SH-SY5Y (cell line): ENCODE measurements at regions not wholly inside any gene's neighbourhood (a gene's known extent, or its start where the extent isn't known, plus 50 kb on each side); places are given as distances from the start of the nearest gene placed in this dataset.

ENCODE experiments used
- GATA2 ChIP-seq: IDR thresholded peaks from 2 replicates; pipeline ENCODE4 v1.6.1; 2011; ENCODE audit warnings: mild to moderate bottlenecking, low read depth, low read length
- GATA3 ChIP-seq: IDR thresholded peaks from 2 replicates; pipeline ENCODE4 v1.6.1; 2011; ENCODE audit warnings: low read depth, mild to moderate bottlenecking, low read length, moderate library complexity

DNA sequence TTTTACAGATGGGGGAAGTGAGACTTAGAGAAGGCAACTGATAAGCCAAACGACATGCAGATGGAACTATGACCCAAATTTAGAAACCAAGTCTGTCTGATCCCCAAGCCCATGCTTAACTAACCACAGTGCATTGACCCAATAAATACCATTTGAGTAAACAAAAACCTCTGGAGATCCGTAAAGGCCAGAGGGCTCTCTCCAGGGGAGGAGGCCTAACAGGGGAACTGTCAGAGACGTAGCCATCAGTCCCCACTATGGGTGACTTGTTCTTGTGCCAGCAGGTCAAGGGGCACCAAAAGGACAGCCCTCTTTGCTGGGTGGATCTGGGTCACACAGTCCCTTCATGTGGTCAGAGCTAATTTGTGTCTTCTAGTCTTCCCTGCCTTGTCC, 420.2 kb downstream of the BCOR start:
- TF ChIP-seq GATA3 = no peak
- TF ChIP-seq GATA2 = no peak

GRCh38 chrX:39677978-39678791, 419.6 kb downstream of the BCOR start:
- TF ChIP-seq GATA2 = no peak

DNA sequence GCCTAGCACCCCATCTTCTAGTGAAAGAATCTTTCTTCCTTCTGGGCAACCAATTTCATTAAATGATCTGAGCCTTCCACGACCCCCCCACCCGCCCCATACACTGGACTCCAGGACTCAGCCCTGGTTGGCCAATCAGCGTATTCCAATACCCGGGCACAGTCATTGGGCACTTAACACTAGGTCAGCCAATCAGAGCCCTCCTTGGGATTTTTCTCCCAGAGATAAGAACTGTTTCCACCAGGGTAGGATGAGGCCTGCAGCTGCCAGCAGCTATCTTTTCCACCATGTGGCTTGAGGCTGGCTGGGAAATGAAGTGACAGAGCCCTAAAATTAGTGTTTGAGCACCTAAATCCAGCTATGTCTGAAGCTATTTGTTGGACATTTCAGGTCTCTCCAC, 418.8 kb downstream of the BCOR start:
- TF ChIP-seq GATA2 = no peak
- TF ChIP-seq GATA3 = no peak

- TF ChIP-seq GATA3 (no peak), GATA2 (no peak)
Observed at GRCh38 chrX:39679497-39680157, 418.1 kb downstream of the BCOR start.

GRCh38 chrX:39681885-39682284, 415.9 kb downstream of the BCOR start:
- TF ChIP-seq GATA3 (no peak), GATA2 (no peak)

DNA sequence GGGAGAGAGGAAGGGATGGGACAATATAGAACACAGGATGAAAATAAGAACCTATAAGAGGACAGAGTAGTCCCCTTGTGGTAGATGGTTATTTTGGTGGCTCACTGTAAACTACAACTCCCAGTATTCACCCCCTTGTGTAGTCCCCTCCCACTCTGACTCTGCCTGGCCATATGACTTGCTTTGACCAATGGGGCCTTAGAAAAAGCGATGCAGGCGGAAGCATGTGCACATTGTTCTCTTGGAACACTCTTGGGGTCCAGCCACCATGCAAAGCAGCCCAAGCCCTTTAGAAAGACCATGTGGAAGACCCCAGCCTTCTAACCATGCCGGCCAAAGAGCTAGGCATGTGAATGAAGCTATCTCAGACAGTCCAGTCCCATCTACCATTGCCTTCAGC, 415.0 kb downstream of the BCOR start:
- no peak for TF ChIP-seq GATA2
- TF ChIP-seq GATA3 = no peak

DNA sequence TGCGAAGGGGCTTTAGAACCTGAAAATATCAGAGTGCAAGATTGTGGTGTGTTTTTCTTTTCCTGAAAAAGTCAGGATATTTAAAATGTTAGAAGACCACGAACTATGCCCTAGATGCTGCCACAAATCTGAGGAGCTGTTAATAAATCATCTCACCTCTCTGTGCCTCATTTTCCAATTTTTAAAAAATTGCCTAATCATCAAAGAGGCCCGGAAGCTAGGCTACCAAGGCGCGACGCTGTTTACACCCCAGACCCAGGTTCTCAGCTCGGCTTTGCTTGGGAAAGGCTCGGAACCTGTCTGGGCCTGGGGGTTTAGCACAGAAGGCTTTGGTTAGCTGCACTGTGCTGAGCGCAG, 409.6 kb downstream of the BCOR start:
- TF ChIP-seq GATA3 (no peak), GATA2 (no peak)

GRCh38 chrX:39688576-39689375, 409.0 kb downstream of the BCOR start:
- no peak for TF ChIP-seq GATA3
- TF ChIP-seq GATA2 = peak; percentile 80

DNA sequence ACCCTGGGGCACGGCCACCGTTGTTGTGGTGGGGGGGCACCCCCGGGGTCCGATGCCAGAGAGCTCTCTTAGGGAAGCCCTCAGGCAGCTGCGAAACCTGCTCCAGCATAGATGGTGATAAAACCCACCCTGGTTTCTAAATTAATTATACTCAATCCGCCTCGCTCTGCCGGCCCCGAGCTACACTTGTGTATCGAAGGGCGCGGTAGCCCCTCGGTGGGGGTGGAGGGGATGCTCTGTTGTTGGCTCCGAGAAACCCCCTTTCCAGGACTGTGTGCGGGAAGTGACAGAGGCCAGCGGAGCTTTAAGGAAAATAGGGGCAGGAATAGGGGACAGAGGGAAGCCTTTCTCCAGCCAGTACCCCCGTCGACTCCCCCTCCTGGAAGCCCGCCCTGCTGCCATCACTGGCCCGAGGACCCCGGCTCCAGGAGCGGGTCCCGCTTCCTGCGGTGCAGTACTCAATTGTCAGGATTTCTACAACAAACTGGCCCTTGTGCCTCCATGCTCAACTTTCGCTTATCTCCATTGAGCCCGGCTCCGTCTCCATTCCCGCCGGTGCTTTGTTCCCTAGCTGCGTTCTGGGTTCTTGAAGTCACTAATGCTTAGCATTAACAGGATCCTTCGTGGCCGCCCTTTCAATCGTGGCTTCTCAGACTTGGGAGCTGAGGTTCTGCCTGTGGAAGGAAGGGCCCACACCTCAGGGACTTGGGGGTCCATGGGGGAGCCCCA, 408.2 kb downstream of the BCOR start:
- no peak for TF ChIP-seq GATA2
- no peak for TF ChIP-seq GATA3

- TF ChIP-seq GATA3 (no peak), GATA2 (no peak)
Observed at GRCh38 chrX:39690541-39691415, 407.0 kb downstream of the BCOR start.

- TF ChIP-seq GATA2 = no peak
- TF ChIP-seq GATA3 = no peak
Observed at GRCh38 chrX:39691724-39692123, 406.0 kb downstream of the BCOR start.

DNA sequence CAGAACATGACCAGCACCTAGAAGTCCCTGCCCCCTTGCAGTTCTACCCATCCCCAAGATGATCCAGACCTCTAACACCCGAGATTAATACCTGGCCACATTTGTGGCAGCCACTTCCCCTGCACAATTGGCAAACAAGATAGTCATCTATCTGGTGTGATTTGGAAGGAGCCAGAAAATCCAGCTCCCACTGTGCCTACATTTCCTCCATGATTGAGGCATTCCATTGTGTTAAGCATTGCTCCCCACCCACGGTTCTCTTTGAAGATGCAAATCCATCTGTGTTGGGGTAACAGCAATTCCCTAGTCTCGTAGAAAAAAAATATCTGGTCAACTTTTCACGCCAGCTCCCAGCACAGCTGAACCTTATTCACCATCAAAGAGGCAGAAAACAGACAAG, 405.0 kb downstream of the BCOR start:
- no peak for TF ChIP-seq GATA3

DNA sequence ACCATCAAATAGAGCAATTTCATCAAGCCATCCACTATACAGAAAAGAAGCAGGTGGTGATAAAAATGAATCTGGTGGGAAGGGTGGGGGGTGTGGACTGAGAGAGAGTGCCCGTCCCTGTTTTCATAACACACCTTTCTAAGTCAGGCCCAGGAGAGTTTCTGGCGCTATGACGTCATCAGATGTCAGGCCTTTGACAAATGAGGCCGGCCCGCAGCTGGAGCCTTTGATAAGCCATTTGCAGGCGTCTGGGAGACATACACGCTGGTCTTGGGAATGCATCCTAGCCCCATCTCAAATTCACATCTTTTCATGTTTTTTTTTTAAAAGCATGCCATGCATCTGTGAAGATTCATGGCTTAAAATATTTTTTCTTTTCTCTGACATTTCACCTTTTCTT, 404.5 kb downstream of the BCOR start:
- TF ChIP-seq GATA2 = no peak
- no peak for TF ChIP-seq GATA3

DNA sequence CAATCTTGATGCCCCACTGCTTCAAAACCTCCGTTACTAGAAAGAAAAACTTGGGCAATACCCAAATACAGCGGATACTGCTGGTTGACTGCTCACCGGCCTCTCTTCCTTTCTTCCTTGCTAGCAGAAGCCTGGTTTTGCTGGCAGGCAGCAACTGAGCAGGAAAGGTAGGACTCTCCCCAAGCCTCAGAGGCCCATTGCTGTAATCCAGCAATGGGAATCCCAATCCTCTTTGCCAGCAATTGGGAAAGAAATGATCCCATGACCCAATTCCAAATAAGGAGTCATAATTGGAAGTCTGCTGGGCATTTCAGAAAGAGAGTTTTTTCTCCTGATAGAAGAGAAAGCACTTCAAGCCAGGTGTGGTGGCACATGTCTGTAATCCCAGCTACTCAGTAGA, 394.5 kb downstream of the BCOR start:
- TF ChIP-seq GATA2 (no peak), GATA3 (no peak)
